GM19395 (cell line): ENCODE measurements at regions not wholly inside any gene's neighbourhood (a gene's known extent, or its start where the extent isn't known, plus 50 kb on each side); places are given as distances from the start of the nearest gene placed in this dataset.
"Not testable (repeated sequence)": the region's sequence is repeated elsewhere in the genome, so short reads cannot be mapped to it uniquely, and the experiment has no call there.

Experiments used
- ATAC-seq: cut with Tn5 transposase; IDR thresholded peaks from one replicate; pipeline ENCODE4 v1.9.1; 2021; ENCODE audit warnings: mild to moderate bottlenecking, moderate library complexity; ENCODE audit not compliant: unreplicated experiment

DNA sequence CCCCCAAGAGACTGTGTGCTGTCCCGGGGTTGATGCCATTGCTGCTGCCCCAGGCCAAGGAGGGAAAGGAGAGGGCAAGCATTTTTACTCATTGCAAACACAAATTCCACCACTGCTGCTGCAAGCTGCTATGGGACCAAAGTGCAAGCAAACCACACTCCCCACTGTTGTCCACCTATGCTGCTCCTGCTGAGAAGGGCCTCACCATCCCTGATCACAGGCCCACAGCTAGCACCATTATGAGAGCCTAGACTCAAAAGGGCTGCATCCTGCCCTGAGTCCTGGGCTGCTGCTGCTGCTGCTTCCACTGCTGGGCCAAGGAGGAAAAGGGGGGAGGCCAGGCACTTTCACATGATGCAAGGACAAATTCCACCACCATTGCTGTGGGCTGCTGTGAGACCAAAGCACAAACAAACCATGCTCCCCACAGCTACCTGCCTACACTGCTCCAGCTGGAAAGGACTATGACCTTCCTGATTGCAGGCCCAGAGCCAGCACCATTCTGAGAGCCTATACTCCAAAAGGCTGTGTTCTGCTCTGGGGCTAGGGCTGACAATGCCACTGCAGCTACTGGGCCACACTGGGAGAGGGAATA, 218.2 kb upstream of the ZCCHC13 start:
- ATAC-seq: no peak

DNA sequence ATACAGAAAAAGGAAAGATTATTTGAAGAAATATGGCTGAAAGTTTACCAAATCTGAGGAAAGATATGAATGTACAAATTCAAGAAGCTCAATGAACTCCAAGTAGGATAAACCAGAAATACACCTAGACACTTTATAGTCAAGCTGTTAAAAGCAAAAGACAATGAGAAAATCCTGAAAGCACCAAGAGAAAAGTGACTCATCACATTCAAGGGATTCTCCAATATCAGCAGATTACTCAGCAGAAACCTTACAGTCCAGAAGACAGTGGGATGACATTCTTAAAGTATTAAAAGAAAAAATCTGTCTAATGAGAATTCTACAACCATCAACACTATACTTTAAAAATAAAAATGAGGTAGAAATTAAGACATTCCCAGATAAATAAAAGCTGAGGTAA, 223.8 kb upstream of the ZCCHC13 start:
- ATAC-seq: no peak

DNA sequence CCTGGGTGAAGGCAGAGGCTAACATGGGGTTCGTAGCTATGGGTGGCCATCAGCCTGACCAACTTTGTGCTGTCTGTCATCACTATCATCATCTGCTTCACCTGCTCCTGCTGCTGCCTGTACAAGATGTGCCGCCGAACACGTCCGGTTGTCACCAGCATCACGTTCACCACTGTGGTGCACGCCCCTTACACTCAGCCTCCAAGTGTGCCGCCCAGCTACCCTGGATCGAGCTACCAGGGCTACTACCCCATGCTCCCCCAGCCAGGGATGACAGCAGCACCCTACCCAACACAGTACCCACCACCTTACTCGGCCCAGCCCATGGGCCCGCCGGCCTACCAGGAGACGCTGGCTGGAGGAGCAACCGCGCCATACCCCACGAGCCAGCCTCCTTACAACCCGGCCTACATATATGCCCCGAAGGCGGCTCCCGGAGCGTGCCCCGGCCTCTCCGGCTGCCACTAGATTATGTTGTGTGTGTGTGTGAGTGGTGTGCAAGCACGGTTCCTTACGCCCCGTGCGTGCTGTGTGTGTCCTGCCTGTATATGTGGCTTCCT, 213.4 kb upstream of the XIST start:
- no peak for ATAC-seq

DNA sequence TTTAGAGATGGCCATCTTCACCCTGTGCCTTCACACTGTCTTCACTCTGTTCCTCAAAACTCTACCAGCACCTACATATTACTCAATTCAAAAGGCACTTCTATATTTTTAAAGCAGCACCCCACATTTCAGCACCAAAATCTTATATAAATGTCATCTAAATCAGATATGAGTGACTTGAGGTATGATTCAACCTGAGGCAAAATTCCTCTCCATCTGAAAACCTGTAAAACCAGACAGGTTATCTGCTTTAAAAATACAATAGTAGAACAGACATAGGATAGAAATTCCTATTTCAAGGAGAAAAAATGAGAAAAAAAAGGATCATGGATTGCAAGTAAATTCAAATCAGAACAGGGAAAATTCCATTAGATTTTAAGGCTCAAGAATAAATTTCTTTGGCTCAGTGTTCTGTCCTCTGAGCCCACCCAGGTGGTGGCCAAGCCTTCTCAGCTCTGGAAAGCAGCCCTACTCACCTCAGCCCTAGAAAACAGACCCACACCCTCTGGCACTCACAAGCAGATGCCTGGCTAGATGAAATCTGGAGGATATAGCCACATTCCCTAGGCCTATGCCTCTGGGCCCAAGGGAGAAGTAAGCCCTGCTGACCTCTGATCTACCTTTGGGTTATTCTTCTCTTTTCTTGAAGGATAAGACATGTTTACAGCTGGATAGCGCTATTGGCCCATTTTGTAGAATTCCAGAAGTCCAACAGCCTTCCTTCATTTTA, 211.1 kb upstream of the XIST start:
- no peak for ATAC-seq

DNA sequence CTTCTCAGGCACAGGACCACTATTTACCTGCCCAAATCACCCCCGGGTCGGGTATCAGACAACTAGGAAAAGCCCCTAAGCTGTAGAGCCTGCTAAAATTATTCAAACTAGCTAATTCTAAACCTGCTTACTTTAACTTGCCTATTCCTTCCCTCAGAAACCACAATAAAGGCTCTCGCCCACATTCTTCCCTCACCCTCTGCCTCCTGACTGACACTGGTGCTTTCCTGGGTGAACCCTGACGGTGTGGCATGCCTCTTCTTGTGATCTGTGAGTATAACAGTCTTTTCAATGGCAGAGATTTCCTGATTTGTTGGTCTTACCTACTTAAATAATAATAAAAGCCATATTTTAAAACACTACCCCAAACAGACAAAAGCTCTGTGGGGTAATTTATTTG, 209.4 kb upstream of the XIST start:
- no peak for ATAC-seq

DNA sequence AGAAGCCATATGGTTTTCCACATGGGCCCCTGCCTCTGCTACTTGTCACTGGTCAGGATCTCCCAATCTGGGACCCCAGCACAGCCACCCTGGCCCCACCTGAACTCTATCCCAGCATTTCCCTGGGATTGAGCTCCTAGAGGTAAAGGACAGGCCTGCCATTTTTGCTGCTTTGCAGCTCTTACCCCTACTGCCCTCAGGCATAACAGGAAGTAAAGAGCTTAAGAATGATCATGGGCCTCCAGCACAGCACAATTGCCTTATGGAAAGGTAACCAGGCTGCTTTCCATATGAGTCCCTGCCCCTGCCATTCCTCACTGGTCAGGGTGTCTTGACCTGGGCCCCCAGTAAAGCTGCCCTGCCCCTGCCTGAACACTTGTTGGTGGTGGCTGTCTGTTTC, 196.6 kb upstream of the XIST start:
- no peak for ATAC-seq

DNA sequence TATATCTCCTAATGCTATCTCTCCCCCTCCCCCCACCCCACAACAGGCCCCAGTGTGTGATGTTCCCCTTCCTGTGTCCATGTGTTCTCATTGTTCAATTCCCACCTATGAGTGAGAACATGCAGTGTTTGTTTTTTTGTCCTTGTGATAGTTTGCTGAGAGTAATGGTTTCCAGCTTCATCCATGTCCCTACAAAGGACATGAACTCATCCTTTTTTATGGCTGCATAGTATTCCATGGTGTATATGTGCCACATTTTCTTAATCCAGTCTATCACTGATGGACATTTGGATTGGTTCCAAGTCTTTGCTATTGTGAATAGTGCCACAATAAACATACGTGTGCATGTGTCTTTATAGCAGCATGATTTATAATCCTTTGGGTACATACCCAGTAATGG, 181.6 kb upstream of the XIST start:
- ATAC-seq: not testable (repeated sequence)

DNA sequence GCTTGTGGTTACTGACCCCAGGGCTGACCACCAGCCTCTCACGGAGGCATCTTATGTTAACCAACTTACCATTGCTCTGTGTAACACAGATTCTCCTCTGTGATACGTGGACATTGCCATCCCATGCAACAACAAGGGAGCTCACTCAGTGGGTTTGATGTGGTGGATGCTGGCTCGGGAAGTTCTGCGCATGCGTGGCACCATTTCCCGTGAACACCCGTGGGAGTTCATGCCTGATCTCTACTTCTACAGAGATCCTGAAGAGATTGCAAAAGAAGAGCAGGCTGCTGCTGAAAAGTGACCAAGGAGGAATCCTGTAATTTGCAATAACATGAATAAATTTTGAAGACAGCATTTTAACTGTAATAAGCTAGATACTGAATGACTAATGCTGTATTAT, 179.0 kb upstream of the XIST start:
- ATAC-seq: not testable (repeated sequence)

DNA sequence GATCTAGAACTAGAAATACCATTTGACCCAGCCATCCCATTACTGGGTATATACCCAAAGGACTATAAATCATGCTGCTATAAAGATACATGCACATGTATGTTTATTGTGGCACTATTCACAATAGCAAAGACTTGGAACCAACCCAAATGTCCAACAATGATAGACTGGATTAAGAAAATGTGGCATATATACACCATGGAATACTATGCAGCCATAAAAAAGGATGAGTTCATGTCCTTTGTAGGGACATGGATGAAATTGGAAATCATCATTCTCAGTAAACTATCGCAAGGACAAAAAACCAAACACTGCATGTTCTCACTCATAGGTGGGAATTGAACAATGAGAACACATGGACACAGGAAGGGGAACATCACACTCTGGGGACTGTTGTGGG, 178.3 kb upstream of the XIST start:
- ATAC-seq: not testable (repeated sequence)

DNA sequence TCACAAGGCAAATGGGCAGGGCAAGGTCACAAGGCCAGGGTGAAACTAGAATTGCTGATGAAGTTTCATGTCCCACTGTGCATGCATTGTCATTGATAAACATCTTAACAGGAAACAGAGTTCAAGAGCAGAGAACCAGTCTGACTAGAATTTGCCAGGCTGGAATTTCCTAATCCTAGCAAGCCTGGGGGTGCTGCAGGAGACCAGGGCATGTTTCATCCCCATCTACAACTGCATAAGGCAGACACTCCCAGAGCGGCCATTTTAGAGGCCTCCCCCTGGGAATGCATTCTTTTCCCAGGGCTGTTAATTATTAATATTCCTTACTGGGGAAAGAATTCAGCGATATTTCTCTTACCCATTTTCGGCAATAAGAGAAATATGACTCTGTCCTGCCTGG, 172.6 kb upstream of the XIST start:
- not testable (repeated sequence) for ATAC-seq

DNA sequence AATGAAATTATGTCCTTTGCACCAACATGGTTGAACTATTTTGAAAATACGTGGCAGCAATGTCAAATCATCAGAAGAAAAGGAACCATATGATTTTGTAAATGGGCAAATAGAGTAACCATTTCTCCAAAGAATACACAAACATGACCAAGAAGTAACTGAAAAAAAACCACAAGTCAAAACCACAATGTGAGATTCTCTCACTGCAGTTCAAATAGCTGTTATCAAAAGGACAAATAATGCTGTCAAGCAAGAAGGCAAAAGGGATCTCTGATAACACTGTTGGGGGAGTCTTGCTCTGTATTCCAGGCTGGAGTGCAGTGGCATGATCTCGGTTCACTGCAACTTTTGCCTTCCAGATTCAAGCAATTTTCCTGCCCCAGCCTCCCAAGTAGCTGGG, 170.7 kb upstream of the XIST start:
- no peak for ATAC-seq

DNA sequence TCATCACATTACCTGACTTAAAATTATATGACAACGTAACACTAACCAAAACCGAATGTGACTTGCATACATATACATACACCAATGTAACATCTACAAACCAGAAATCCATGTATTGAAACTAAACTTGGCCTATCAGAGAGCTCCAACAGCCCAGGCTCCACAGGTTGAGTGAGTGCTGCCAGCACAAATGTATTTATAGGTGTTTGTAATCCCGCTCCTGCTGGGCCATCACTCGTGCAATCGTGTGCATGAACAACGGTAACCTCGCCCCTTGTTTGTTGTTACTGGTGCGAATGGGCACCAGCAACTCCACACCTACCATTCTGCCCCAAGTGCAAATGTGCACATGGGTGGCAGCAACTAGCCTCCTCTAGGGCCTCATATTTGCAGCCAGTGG, 165.7 kb upstream of the XIST start:
- ATAC-seq: no peak

DNA sequence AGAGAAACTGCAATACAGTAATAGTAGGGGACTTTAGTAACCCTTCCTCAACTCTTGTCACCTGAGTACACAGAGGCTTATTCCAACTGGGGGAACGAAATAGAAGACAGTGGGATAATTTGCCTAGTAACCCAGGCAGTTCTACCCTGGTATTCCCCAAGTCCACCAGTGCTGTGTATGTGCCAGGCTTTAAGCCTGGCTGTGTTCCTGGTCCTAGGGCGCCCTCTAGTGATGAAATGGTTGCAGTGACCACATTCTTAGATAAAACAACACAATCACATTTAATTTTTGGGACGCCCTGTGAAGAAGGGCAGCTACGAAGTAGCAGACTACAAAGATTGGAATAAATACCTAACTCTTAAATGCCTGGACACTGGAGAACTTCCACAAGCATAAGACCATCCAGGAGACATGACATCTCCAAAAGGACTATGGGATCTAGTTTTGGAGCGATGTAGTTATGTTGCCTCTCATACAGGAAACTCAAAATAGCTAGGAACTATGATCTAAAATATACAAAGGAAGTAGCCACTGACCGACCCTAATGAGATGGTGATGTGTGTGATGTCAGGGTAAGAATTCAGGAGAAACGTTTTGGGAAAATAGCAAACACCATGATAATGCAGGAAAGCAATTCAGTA, 163.0 kb upstream of the XIST start:
- peak; percentile 93 for ATAC-seq

DNA sequence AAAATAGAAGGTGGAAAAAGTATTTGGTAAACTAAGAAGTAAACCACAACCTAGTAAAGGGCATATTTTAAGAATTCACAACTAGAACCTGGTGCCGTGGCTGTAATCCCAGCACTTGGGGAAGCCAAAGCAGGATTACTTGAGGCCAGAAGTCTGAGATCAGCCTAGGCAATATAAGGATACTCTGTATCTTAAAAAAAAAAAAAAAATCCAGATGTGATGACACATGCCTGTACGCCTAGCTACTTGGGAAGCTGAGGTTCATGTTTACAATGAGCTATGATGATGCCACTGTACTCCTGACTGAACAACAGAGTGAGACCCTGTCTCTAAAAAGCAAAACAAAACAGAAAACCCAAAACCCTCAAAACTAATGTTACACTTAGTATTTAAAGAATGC, 156.5 kb upstream of the XIST start:
- no peak for ATAC-seq

DNA sequence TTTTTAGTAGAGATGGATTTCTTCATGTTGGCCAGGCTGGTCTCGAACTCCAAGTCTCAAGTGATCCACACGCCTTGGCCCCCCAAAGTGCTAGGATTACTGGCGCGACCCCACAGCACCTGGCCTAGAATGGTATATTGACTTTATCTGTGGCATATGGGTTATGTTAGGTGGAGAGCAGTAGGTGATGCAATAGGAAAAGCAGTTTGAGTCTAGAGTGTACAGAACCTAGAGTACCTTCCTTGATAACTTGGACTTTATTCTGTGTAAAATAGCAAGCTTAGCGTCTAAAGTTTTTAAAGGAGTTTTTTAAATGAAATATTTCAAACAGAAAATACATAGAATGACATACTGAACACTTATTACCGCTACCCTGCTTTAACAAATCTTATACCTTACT, 139.5 kb upstream of the XIST start:
- ATAC-seq: no peak

DNA sequence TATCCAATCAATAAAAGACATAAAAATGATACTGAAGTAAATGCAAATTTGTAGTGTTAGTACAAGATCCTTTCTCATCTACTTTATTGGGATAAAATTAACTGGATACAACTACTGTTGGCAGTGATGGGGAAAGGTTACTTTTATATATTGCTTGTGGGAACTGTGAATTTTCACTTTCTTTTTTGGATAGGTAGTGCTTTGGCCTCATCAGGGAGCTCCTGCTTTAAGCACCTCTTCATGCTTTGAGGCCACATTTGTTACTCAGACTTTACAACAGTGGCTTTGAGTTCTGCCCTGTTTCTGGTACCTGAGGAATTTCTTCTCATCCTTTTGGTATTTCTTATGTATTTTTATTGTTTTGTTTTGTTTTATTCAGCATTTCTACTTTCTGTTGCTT, 134.7 kb upstream of the XIST start:
- ATAC-seq: no peak

DNA sequence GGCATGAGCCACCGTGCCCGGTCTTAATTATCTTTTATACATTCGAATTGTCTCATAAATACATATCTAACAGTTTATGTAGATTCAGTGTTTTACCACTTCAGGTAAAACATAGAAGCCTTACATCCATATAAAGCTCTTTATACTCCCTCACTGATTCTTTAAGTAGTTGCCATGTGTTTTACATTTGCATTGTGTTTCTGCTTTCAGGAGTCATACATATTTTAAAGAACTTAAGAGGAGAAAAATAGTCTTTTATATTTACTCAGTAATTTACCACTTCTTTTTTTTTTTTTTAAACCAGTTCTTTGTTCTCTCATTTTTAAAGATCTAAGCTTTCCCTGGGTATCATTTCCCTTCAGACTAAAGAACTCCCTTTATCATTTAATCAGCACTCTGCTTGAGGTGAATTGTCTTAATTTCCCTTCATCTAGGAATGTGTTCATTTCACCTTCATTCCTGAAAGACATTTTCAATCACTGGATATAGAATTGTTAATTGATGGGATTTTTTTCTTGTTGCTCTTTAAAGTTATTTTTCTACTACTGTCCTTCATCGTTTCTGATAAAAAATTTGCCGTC, 127.1 kb upstream of the XIST start:
- no peak for ATAC-seq

DNA sequence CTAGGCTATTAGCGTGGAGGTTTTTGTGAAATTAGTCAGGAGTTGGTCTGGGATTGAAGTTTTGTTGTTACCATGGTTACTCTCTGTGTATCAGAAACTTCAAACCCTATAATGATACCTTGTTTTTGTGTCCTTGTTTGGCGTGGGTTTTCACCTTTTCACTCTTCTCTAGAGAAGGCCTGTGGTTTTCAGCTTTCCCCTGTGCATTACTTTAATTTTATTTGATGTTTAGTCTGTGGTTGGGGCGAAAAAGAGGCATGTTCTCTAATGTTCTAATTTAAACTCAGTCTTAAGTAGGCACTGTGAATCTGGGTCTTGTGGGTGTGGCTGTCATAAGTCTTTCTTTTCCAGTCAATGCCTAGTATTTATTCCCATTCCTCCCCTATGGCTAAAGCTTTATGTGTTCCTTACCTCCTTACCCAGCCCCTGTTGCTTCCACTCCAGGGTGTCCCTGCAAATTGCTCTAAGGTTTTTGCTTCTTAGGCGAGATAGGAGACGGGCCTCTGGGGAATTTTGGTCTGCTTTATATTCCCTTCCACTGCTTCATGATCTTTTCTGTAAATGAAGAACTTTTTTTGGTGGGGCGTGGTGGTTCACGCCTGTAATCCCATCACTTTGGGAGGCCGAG, 125.1 kb upstream of the XIST start:
- ATAC-seq: peak; percentile 92

DNA sequence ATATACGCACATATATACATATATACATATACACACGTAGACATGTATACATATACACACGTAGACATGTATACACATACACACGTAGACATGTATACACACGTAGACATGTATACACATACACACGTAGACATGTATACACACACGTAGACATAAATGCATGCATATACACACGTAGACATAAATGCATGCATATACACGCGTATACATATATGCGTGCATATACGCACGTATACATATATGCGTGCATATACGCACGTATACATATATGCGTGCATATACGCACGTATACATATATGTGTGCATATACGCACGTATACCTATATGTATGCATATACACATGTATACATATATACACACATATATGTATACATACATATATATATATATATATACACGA, 114.9 kb upstream of the XIST start:
- not testable (repeated sequence) for ATAC-seq

DNA sequence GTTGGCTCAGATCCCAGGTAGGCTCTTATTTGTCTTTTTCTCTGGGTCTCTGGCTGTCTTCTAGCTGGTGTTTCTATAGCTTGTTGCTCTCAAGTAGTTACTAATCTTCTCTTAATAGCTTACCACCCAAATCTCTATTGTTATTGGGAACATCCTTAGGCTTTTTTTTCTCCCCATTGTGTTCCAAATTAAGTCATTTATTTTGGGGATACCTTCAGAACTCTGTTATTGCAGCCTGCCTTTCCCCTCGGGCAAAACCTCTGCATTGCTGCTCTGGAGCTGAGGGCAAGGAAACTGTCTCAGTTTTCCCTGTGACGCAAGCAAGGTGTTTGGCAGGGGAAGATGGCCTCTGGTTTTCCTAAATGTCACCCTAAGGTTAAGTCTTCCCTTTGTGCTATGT, 113.3 kb upstream of the XIST start:
- no peak for ATAC-seq

DNA sequence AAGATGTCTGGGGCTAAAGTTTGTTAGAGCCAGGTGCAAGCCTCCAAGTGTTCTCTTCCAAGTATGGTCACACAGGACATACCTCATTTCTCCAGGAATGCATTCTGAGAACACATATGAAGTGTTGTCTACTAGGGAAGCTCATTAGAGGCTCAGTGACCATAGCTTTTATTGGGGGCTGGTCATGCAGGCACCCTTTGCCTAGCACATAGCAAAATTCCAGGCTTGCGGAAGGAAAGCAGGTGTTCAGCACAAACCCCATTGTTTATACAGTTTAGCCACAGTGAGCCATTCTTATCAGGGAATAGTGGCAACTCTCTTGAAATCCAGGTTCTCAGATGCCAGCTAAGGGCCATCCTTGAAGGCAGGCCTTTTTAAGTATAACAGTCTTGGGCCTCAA, 112.1 kb upstream of the XIST start:
- ATAC-seq: no peak
